Activated naive CD4-positive, alpha-beta T cell treated with anti-CD3 and anti-CD28 coated beads, Interleukin-2, amount 50 U/mL, for 24 hours (primary cell): ENCODE measurements at regions not wholly inside any gene's neighbourhood (a gene's known extent, or its start where the extent isn't known, plus 50 kb on each side); places are given as distances from the start of the nearest gene placed in this dataset.

Experiments used
- H3K27ac Mint-ChIP-seq: one replicate; pipeline ENCODE4 v1.8.0; 2021; ENCODE audit warnings: mild to moderate bottlenecking, mixed read lengths
- H3K27me3 Mint-ChIP-seq: one replicate; pipeline ENCODE4 v1.8.0; 2021; ENCODE audit warnings: mixed read lengths
- H3K36me3 Mint-ChIP-seq: one replicate; pipeline ENCODE4 v1.8.0; 2021; ENCODE audit warnings: mixed read lengths
- H3K4me1 Mint-ChIP-seq: one replicate; pipeline ENCODE4 v1.8.0; 2021; ENCODE audit warnings: mixed read lengths
- H3K4me3 Mint-ChIP-seq: one replicate; pipeline ENCODE4 v1.8.0; 2021; ENCODE audit warnings: mild to moderate bottlenecking, mixed read lengths
- H3K9me3 Mint-ChIP-seq: one replicate; pipeline ENCODE4 v1.8.0; 2021; ENCODE audit warnings: mixed read lengths

GRCh38 chr1:106447466-106447865 is 609.0 kb upstream of the PRMT6 start:
- Mint-ChIP-seq H3K27me3 (no peaks in the 10 kb centered on the region), H3K27ac (no peak overlapping the region), H3K9me3 (peaks cover 2% of the 10 kb centered on the region), H3K4me1 (no peaks in the 10 kb centered on the region), H3K36me3 (no peaks in the 10 kb centered on the region), H3K4me3 (no peak overlapping the region)

GRCh38 chr1:106456832-106457231 is 599.6 kb upstream of the PRMT6 start:
- Mint-ChIP-seq H3K27me3 (no peaks in the 10 kb centered on the region), H3K9me3 (peaks cover 11% of the 10 kb centered on the region), H3K4me3 (no peak overlapping the region), H3K27ac (no peak overlapping the region), H3K4me1 (no peaks in the 10 kb centered on the region), H3K36me3 (no peaks in the 10 kb centered on the region)

- Mint-ChIP-seq H3K36me3 (no peaks in the 10 kb centered on the region), H3K4me1 (no peaks in the 10 kb centered on the region), H3K27ac (no peak overlapping the region), H3K9me3 (peaks cover 10% of the 10 kb centered on the region), H3K27me3 (no peaks in the 10 kb centered on the region), H3K4me3 (no peak overlapping the region)
These were observed 599.1 kb upstream of the PRMT6 start for GRCh38 chr1:106457368-106457767.

GRCh38 chr1:106458866-106459265 is 597.6 kb upstream of the PRMT6 start:
- H3K36me3 Mint-ChIP-seq, result no peaks in the 10 kb centered on the region
- no peak overlapping the region for H3K4me3 Mint-ChIP-seq
- no peaks in the 10 kb centered on the region for H3K27me3 Mint-ChIP-seq
- peaks cover 5% of the 10 kb centered on the region for H3K9me3 Mint-ChIP-seq
- no peak overlapping the region for H3K27ac Mint-ChIP-seq
- no peaks in the 10 kb centered on the region for H3K4me1 Mint-ChIP-seq

- H3K4me3 Mint-ChIP-seq, result no peak overlapping the region
- H3K27me3 Mint-ChIP-seq, result no peaks in the 10 kb centered on the region
- H3K27ac Mint-ChIP-seq, result no peak overlapping the region
- H3K4me1 Mint-ChIP-seq, result no peaks in the 10 kb centered on the region
- no peaks in the 10 kb centered on the region for H3K36me3 Mint-ChIP-seq
- H3K9me3 Mint-ChIP-seq, result peaks cover 5% of the 10 kb centered on the region
These were observed 597.1 kb upstream of the PRMT6 start for GRCh38 chr1:106459418-106459817.

- Mint-ChIP-seq H3K27me3 (no peaks in the 10 kb centered on the region), H3K4me1 (no peaks in the 10 kb centered on the region), H3K9me3 (peaks cover 19% of the 10 kb centered on the region)
These were observed 590.8 kb upstream of the PRMT6 start for GRCh38 chr1:106465666-106466065.

GRCh38 chr1:106480629-106481028 is 575.8 kb upstream of the PRMT6 start:
- Mint-ChIP-seq H3K4me3 (no peak overlapping the region), H3K9me3 (peaks cover 26% of the 10 kb centered on the region), H3K36me3 (no peaks in the 10 kb centered on the region), H3K27ac (no peak overlapping the region), H3K27me3 (no peaks in the 10 kb centered on the region), H3K4me1 (no peaks in the 10 kb centered on the region)

More at GRCh38 chr1:106465666-106466065, 590.8 kb upstream of the PRMT6 start:
- H3K4me3 Mint-ChIP-seq, result no peak overlapping the region
- H3K36me3 Mint-ChIP-seq, result no peaks in the 10 kb centered on the region
- no peak overlapping the region for H3K27ac Mint-ChIP-seq

GRCh38 chr1:106492880-106493279 is 563.6 kb upstream of the PRMT6 start:
- no peak overlapping the region for H3K27ac Mint-ChIP-seq
- peaks cover 9% of the 10 kb centered on the region for H3K9me3 Mint-ChIP-seq
- H3K36me3 Mint-ChIP-seq, result no peaks in the 10 kb centered on the region
- no peak overlapping the region for H3K4me3 Mint-ChIP-seq
- H3K4me1 Mint-ChIP-seq, result no peaks in the 10 kb centered on the region
- H3K27me3 Mint-ChIP-seq, result no peaks in the 10 kb centered on the region

- no peaks in the 10 kb centered on the region for H3K36me3 Mint-ChIP-seq
These were observed 561.8 kb upstream of the PRMT6 start for GRCh38 chr1:106494646-106495045.

GRCh38 chr1:106498238-106498637 is 558.2 kb upstream of the PRMT6 start:
- no peaks in the 10 kb centered on the region for H3K27me3 Mint-ChIP-seq
- no peak overlapping the region for H3K4me3 Mint-ChIP-seq
- no peaks in the 10 kb centered on the region for H3K9me3 Mint-ChIP-seq
- H3K36me3 Mint-ChIP-seq, result no peaks in the 10 kb centered on the region
- H3K27ac Mint-ChIP-seq, result no peak overlapping the region
- no peaks in the 10 kb centered on the region for H3K4me1 Mint-ChIP-seq

More at GRCh38 chr1:106494646-106495045, 561.8 kb upstream of the PRMT6 start:
- Mint-ChIP-seq H3K27me3 (no peaks in the 10 kb centered on the region), H3K27ac (no peak overlapping the region), H3K9me3 (no peaks in the 10 kb centered on the region), H3K4me1 (no peaks in the 10 kb centered on the region), H3K4me3 (no peak overlapping the region)

GRCh38 chr1:106502659-106503058 is 553.8 kb upstream of the PRMT6 start:
- no peaks in the 10 kb centered on the region for H3K4me1 Mint-ChIP-seq
- H3K27ac Mint-ChIP-seq, result no peak overlapping the region
- no peaks in the 10 kb centered on the region for H3K36me3 Mint-ChIP-seq
- H3K9me3 Mint-ChIP-seq, result no peaks in the 10 kb centered on the region
- no peaks in the 10 kb centered on the region for H3K27me3 Mint-ChIP-seq
- H3K4me3 Mint-ChIP-seq, result no peak overlapping the region

- H3K4me3 Mint-ChIP-seq, result no peak overlapping the region
- H3K4me1 Mint-ChIP-seq, result no peaks in the 10 kb centered on the region
- H3K9me3 Mint-ChIP-seq, result peaks cover 12% of the 10 kb centered on the region
- no peak overlapping the region for H3K27ac Mint-ChIP-seq
- H3K27me3 Mint-ChIP-seq, result no peaks in the 10 kb centered on the region
- no peaks in the 10 kb centered on the region for H3K36me3 Mint-ChIP-seq
These were observed 541.1 kb upstream of the PRMT6 start for GRCh38 chr1:106515375-106515774.

GRCh38 chr1:106517224-106517623 is 539.2 kb upstream of the PRMT6 start:
- H3K27me3 Mint-ChIP-seq, result no peaks in the 10 kb centered on the region
- H3K4me3 Mint-ChIP-seq, result no peak overlapping the region
- H3K4me1 Mint-ChIP-seq, result no peaks in the 10 kb centered on the region
- H3K36me3 Mint-ChIP-seq, result no peaks in the 10 kb centered on the region
- H3K9me3 Mint-ChIP-seq, result peaks cover 5% of the 10 kb centered on the region
- no peak overlapping the region for H3K27ac Mint-ChIP-seq

- H3K36me3 Mint-ChIP-seq, result no peaks in the 10 kb centered on the region
- no peak overlapping the region for H3K27ac Mint-ChIP-seq
- no peak overlapping the region for H3K4me3 Mint-ChIP-seq
- no peaks in the 10 kb centered on the region for H3K4me1 Mint-ChIP-seq
- H3K9me3 Mint-ChIP-seq, result peaks cover 8% of the 10 kb centered on the region
- H3K27me3 Mint-ChIP-seq, result no peaks in the 10 kb centered on the region
These were observed 533.0 kb upstream of the PRMT6 start for GRCh38 chr1:106523497-106523896.

- Mint-ChIP-seq H3K27me3 (no peaks in the 10 kb centered on the region), H3K4me1 (no peaks in the 10 kb centered on the region), H3K9me3 (peaks cover 10% of the 10 kb centered on the region), H3K27ac (no peak overlapping the region), H3K4me3 (no peak overlapping the region), H3K36me3 (no peaks in the 10 kb centered on the region)
These were observed 531.8 kb upstream of the PRMT6 start for GRCh38 chr1:106524631-106525030.

GRCh38 chr1:106526650-106527049 is 529.8 kb upstream of the PRMT6 start:
- Mint-ChIP-seq H3K4me3 (no peak overlapping the region), H3K27ac (no peak overlapping the region), H3K36me3 (no peaks in the 10 kb centered on the region), H3K4me1 (no peaks in the 10 kb centered on the region), H3K27me3 (no peaks in the 10 kb centered on the region), H3K9me3 (peaks cover 14% of the 10 kb centered on the region)

GRCh38 chr1:106534612-106535011 is 521.9 kb upstream of the PRMT6 start:
- no peaks in the 10 kb centered on the region for H3K36me3 Mint-ChIP-seq
- H3K27me3 Mint-ChIP-seq, result no peaks in the 10 kb centered on the region
- H3K9me3 Mint-ChIP-seq, result peaks cover 13% of the 10 kb centered on the region
- H3K4me3 Mint-ChIP-seq, result no peak overlapping the region
- H3K4me1 Mint-ChIP-seq, result no peaks in the 10 kb centered on the region
- no peak overlapping the region for H3K27ac Mint-ChIP-seq
